ENCODE measurements at regions not wholly inside any gene's neighbourhood (a gene's known extent, or its start where the extent isn't known, plus 50 kb on each side); places are given as distances from the start of the nearest gene placed in this dataset.

- no peak for DNase-seq (ENCODE audit: extremely low spot score in 2 of 2)
- Histone ChIP-seq H3K27ac (no peak overlapping the region), H3K4me3 (no peak overlapping the region), H3K4me1 (peaks cover 10% of the 10 kb centered on the region), H3K36me3 (no peaks in the 10 kb centered on the region), H3K9me3 (no peaks in the 10 kb centered on the region), H3K27me3 (no peaks in the 10 kb centered on the region)
- no peak for TF ChIP-seq POLR2AphosphoS5 (IDR thresholded peaks at IDR 0.05; ENCODE audit: insufficient read depth in 1 of 2, low read depth in 1 of 2)
- TF ChIP-seq CTCF (IDR thresholded peaks at IDR 0.05) = no peak
- TF ChIP-seq POLR2A (IDR thresholded peaks at IDR 0.05) = no peak
- intact Hi-C loops (cut with DNase I) = no loop called here
Measured at GRCh38 chr6:104522533-104522932, 337.2 kb downstream of the HACE1 start.

GRCh38 chr6:104521176-104521575 lies 338.5 kb downstream of the HACE1 start:
- peaks cover 6% of the 10 kb centered on the region for H3K4me1 ChIP-seq
- H3K9me3 ChIP-seq = no peaks in the 10 kb centered on the region
- no peak for TF ChIP-seq POLR2AphosphoS5 (IDR thresholded peaks at IDR 0.05; ENCODE audit: insufficient read depth in 1 of 2, low read depth in 1 of 2)
- no peak for TF ChIP-seq CTCF (IDR thresholded peaks at IDR 0.05)
- TF ChIP-seq POLR2A (IDR thresholded peaks at IDR 0.05) = no peak
- no peaks in the 10 kb centered on the region for H3K27me3 ChIP-seq
- no peaks in the 10 kb centered on the region for H3K36me3 ChIP-seq
- no peak for DNase-seq (ENCODE audit: extremely low spot score in 2 of 2)
- no peak overlapping the region for H3K4me3 ChIP-seq
- intact Hi-C loops (cut with DNase I) = no loop called here
- H3K27ac ChIP-seq = no peak overlapping the region

GRCh38 chr6:104519566-104519965 lies 340.2 kb downstream of the HACE1 start:
- H3K36me3 ChIP-seq = no peaks in the 10 kb centered on the region
- no peak for DNase-seq (ENCODE audit: extremely low spot score in 2 of 2)
- no peaks in the 10 kb centered on the region for H3K9me3 ChIP-seq
- intact Hi-C loops (cut with DNase I) = no loop called here
- H3K4me1 ChIP-seq = no peaks in the 10 kb centered on the region
- no peaks in the 10 kb centered on the region for H3K27me3 ChIP-seq
- no peak overlapping the region for H3K27ac ChIP-seq
- H3K4me3 ChIP-seq = no peak overlapping the region
- TF ChIP-seq POLR2AphosphoS5 (IDR thresholded peaks at IDR 0.05; ENCODE audit: insufficient read depth in 1 of 2, low read depth in 1 of 2) = no peak
- no peak for TF ChIP-seq CTCF (IDR thresholded peaks at IDR 0.05)
- TF ChIP-seq POLR2A (IDR thresholded peaks at IDR 0.05) = no peak

- no peak for DNase-seq (ENCODE audit: extremely low spot score in 2 of 2)
- H3K9me3 ChIP-seq = no peaks in the 10 kb centered on the region
- H3K4me3 ChIP-seq = no peak overlapping the region
- intact Hi-C loops (cut with DNase I) = no loop called here
- no peaks in the 10 kb centered on the region for H3K27me3 ChIP-seq
- TF ChIP-seq CTCF (IDR thresholded peaks at IDR 0.05) (no peak), POLR2A (IDR thresholded peaks at IDR 0.05) (no peak), POLR2AphosphoS5 (IDR thresholded peaks at IDR 0.05; ENCODE audit: insufficient read depth in 1 of 2, low read depth in 1 of 2) (no peak)
- no peaks in the 10 kb centered on the region for H3K4me1 ChIP-seq
- H3K27ac ChIP-seq = no peak overlapping the region
- H3K36me3 ChIP-seq = no peaks in the 10 kb centered on the region
Measured at GRCh38 chr6:104509355-104509754, 350.4 kb downstream of the HACE1 start.

- Histone ChIP-seq H3K36me3 (no peaks in the 10 kb centered on the region), H3K9me3 (no peaks in the 10 kb centered on the region), H3K4me3 (no peak overlapping the region), H3K27ac (no peak overlapping the region), H3K27me3 (no peaks in the 10 kb centered on the region), H3K4me1 (no peaks in the 10 kb centered on the region)
- intact Hi-C loops (cut with DNase I) = no loop called here
- TF ChIP-seq POLR2AphosphoS5 (IDR thresholded peaks at IDR 0.05; ENCODE audit: insufficient read depth in 1 of 2, low read depth in 1 of 2) = no peak
- TF ChIP-seq POLR2A (IDR thresholded peaks at IDR 0.05) = no peak
- TF ChIP-seq CTCF (IDR thresholded peaks at IDR 0.05) = no peak
- no peak for DNase-seq (ENCODE audit: extremely low spot score in 2 of 2)
Measured at GRCh38 chr6:104506429-104506828, 353.3 kb downstream of the HACE1 start.
